ENCODE measurements at regions not wholly inside any gene's neighbourhood (a gene's known extent, or its start where the extent isn't known, plus 50 kb on each side); places are given as distances from the start of the nearest gene placed in this dataset.

DNA sequence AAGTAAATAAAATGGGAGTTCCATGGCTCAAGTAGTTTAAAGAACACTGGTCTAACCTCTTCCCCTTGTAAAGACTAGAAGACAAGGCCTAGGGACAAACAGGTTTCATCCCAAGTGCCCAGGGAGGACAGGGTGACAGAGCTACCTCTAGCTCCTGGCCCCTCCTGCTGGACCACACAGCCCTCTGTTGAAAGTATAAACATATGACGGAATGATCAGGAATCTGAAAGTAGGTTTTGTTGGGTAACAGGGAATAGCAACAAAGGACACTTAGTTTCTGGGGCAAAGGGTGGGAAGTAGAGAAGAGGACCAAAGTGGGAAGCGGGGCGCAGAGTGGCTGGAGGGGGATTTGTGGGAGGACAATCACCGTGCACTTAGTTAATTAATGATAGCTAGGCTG, 67.0 kb upstream of the DAB2IP start:
- H3K4me3 ChIP-seq (ENCODE audit: low read depth in 1 of 2, low read length in 2 of 2) = no peak overlapping the region
- peaks cover 3 to 5% of the 10 kb centered on the region in 2 donors for H3K27me3 ChIP-seq (ENCODE audit: control insufficient read depth in 1 of 2, insufficient read depth in 2 of 2, low read length in 2 of 2)
- H3K9ac ChIP-seq (ENCODE audit: low read depth in 1 of 2, low read length in 2 of 2) = no peak overlapping the region
- H3K27ac ChIP-seq (ENCODE audit: low read depth, low read length) = no peak overlapping the region
- H3K4me1 ChIP-seq (ENCODE audit: control insufficient read depth in 1 of 2, insufficient read depth in 2 of 2, low read length in 2 of 2) = no peaks in the 10 kb centered on the region
- no peaks in the 10 kb centered on the region for H3K9me3 ChIP-seq (ENCODE audit: control insufficient read depth in 1 of 2, low read length in 2 of 2)
- H3K36me3 ChIP-seq (ENCODE audit: control insufficient read depth in 1 of 2, insufficient read depth in 2 of 2, low read length in 2 of 2) = no peaks in the 10 kb centered on the region

DNA sequence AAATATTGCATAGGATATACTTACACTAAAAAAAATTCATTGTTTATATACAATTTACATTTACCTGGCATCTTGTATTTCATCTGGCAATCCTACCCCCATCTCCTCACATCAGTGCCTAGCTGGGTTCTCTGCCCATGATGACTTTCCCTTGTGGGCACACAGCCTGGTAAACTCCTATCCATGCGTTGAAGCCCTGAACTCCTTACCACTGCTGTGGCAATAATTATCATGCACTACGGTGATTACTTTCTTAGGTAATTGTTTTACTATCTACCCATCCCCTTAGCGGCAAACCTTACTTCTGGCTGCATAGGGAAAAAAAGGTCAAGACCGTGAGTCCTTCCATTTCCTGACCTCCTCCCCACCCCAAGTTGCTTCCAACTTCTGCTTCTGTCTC, 63.6 kb upstream of the DAB2IP start:
- Histone ChIP-seq H3K9ac (ENCODE audit: low read depth in 1 of 2, low read length in 2 of 2) (no peak overlapping the region), H3K27me3 (ENCODE audit: control insufficient read depth in 1 of 2, insufficient read depth in 2 of 2, low read length in 2 of 2) (peaks cover 0 to 4% of the 10 kb centered on the region in 2 donors), H3K27ac (ENCODE audit: low read depth, low read length) (no peak overlapping the region), H3K9me3 (ENCODE audit: control insufficient read depth in 1 of 2, low read length in 2 of 2) (no peaks in the 10 kb centered on the region), H3K4me1 (ENCODE audit: control insufficient read depth in 1 of 2, insufficient read depth in 2 of 2, low read length in 2 of 2) (no peaks in the 10 kb centered on the region), H3K4me3 (ENCODE audit: low read depth in 1 of 2, low read length in 2 of 2) (no peak overlapping the region), H3K36me3 (ENCODE audit: control insufficient read depth in 1 of 2, insufficient read depth in 2 of 2, low read length in 2 of 2) (no peaks in the 10 kb centered on the region)

DNA sequence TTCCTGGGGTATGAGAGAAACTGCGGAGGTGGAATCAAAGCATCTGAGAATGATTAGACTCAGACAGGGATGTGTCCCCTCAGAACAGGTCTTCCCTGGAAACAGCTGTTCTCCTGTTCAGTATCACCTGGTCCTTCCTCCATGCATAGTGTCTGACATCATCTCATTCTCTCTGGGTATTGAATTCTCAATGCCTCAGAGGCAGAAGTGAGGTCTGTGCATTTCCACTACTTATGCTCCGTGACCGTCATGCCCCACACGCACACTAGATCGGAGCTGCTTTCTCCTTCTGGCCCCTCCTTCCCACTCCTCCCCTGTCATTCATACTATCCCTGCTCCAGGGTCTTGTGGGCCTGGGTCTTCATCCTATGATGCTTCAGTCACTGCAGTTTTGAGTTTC, 61.4 kb upstream of the DAB2IP start:
- no peaks in the 10 kb centered on the region for H3K36me3 ChIP-seq (ENCODE audit: control insufficient read depth in 1 of 2, insufficient read depth in 2 of 2, low read length in 2 of 2)

DNA sequence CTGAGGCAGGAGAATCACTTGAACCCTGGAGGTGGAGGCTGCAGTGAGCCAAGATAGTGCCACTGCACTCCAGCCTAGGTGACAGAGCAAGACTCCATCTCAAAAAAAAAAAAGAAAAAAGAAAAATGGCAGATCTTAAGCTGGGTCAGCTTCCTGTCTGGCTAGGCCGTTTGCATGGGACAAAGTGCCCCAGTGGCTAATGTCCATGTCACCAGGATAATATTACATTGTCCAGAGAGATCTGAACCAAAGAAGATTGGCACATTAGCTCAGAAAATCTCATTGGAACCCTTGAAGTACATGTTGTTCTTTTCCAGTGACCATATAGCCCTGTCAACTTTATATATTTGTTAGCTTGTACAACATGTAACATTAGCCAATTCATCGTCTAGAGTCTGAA, 59.2 kb upstream of the DAB2IP start:
- H3K27me3 ChIP-seq (ENCODE audit: control insufficient read depth in 1 of 2, insufficient read depth in 2 of 2, low read length in 2 of 2) = peaks cover 0 to 4% of the 10 kb centered on the region in 2 donors
- no peak overlapping the region for H3K9ac ChIP-seq (ENCODE audit: low read depth in 1 of 2, low read length in 2 of 2)
- no peak overlapping the region for H3K27ac ChIP-seq (ENCODE audit: low read depth, low read length)
- peaks cover 2 to 3% of the 10 kb centered on the region in 2 donors for H3K9me3 ChIP-seq (ENCODE audit: control insufficient read depth in 1 of 2, low read length in 2 of 2)
- H3K4me3 ChIP-seq (ENCODE audit: low read depth in 1 of 2, low read length in 2 of 2) = no peak overlapping the region
- no peaks in the 10 kb centered on the region for H3K4me1 ChIP-seq (ENCODE audit: control insufficient read depth in 1 of 2, insufficient read depth in 2 of 2, low read length in 2 of 2)
- H3K36me3 ChIP-seq (ENCODE audit: control insufficient read depth in 1 of 2, insufficient read depth in 2 of 2, low read length in 2 of 2) = no peaks in the 10 kb centered on the region

More for the DNA sequence above, 61.4 kb upstream of the DAB2IP start:
- H3K9me3 ChIP-seq (ENCODE audit: control insufficient read depth in 1 of 2, low read length in 2 of 2) = no peaks in the 10 kb centered on the region
- H3K4me1 ChIP-seq (ENCODE audit: control insufficient read depth in 1 of 2, insufficient read depth in 2 of 2, low read length in 2 of 2) = no peaks in the 10 kb centered on the region
- H3K27me3 ChIP-seq (ENCODE audit: control insufficient read depth in 1 of 2, insufficient read depth in 2 of 2, low read length in 2 of 2) = peaks cover 0 to 4% of the 10 kb centered on the region in 2 donors
- H3K9ac ChIP-seq (ENCODE audit: low read depth in 1 of 2, low read length in 2 of 2) = no peak overlapping the region
- no peak overlapping the region for H3K4me3 ChIP-seq (ENCODE audit: low read depth in 1 of 2, low read length in 2 of 2)
- H3K27ac ChIP-seq (ENCODE audit: low read depth, low read length) = no peak overlapping the region

DNA sequence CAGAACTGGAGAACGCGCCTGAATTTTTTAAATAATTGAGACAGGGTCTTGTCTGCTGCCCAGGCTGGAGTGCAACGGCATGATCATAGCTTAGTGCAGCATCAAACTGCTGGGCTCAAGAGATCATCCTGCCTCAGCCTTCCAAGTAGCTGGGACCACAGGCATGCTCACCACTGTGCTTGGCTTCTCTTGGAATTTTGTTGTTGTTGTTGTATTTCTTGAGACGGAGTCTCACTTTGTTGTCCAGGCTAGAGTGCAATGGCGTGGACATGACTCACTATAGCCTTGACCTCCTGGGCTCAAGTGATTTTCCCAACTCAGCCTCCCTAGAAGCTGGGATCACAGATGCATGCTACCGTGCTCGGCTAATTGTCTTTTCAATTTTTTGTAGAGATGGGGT, 58.4 kb upstream of the DAB2IP start:
- Histone ChIP-seq H3K27ac (ENCODE audit: low read depth, low read length) (no peak overlapping the region), H3K4me1 (ENCODE audit: control insufficient read depth in 1 of 2, insufficient read depth in 2 of 2, low read length in 2 of 2) (no peaks in the 10 kb centered on the region), H3K4me3 (ENCODE audit: low read depth in 1 of 2, low read length in 2 of 2) (no peak overlapping the region), H3K36me3 (ENCODE audit: control insufficient read depth in 1 of 2, insufficient read depth in 2 of 2, low read length in 2 of 2) (no peaks in the 10 kb centered on the region), H3K9me3 (ENCODE audit: control insufficient read depth in 1 of 2, low read length in 2 of 2) (peaks cover 4 to 5% of the 10 kb centered on the region in 2 donors), H3K9ac (ENCODE audit: low read depth in 1 of 2, low read length in 2 of 2) (no peak overlapping the region), H3K27me3 (ENCODE audit: control insufficient read depth in 1 of 2, insufficient read depth in 2 of 2, low read length in 2 of 2) (peaks cover 0 to 4% of the 10 kb centered on the region in 2 donors)

DNA sequence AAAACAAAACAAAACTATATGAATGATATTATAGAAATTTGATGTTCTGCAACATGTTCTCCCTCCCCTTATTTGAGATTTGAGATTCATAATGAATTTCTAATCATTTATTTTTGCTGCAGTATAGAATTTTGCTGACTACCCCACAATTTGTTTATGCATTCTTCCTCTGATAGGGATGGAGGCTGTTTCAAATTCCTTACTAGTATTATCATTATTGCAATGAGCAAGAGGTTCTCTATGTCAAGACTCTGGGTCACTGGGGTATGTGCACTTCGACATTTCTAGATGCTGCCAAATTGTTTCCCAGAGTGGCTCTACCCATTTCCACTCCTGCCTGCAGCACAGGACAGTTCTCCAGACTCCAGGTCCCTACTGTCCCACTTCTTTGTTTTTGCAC, 54.9 kb upstream of the DAB2IP start:
- Histone ChIP-seq H3K4me3 (ENCODE audit: low read depth in 1 of 2, low read length in 2 of 2) (no peak overlapping the region), H3K27ac (ENCODE audit: low read depth, low read length) (no peak overlapping the region), H3K9ac (ENCODE audit: low read depth in 1 of 2, low read length in 2 of 2) (no peak overlapping the region), H3K36me3 (ENCODE audit: control insufficient read depth in 1 of 2, insufficient read depth in 2 of 2, low read length in 2 of 2) (no peaks in the 10 kb centered on the region), H3K27me3 (ENCODE audit: control insufficient read depth in 1 of 2, insufficient read depth in 2 of 2, low read length in 2 of 2) (peaks cover 19 to 21% of the 10 kb centered on the region in 2 donors), H3K4me1 (ENCODE audit: control insufficient read depth in 1 of 2, insufficient read depth in 2 of 2, low read length in 2 of 2) (peaks cover 10 to 18% of the 10 kb centered on the region in 2 donors), H3K9me3 (ENCODE audit: control insufficient read depth in 1 of 2, low read length in 2 of 2) (peaks cover 4 to 5% of the 10 kb centered on the region in 2 donors)

DNA sequence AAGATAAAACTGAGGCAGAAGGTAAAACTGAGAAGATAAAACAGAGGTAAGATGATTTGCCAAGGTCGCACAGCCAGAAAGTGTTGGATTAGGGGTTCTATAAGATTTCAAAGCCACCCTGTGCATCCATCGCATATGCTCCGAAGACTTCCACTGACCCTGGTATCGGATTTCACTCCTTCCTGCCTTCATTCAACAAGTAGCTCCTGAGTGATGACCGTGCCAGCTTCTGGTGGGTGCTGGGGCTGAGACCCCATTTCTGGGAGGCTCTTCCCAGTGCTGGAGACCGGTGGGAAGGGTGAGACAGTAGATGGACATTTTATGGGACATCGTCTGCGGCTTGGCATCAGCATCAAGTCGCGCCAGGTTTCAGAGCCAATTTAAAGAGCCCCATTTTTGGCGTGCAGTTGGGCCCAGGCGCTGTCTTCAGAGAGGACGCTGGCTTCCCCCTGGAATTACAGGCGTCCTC, 53.7 kb upstream of the DAB2IP start:
- no peak overlapping the region for H3K27ac ChIP-seq (ENCODE audit: low read depth, low read length)
- H3K27me3 ChIP-seq (ENCODE audit: control insufficient read depth in 1 of 2, insufficient read depth in 2 of 2, low read length in 2 of 2) = peaks cover 19 to 21% of the 10 kb centered on the region in 2 donors
- H3K4me3 ChIP-seq (ENCODE audit: low read depth in 1 of 2, low read length in 2 of 2) = no peak overlapping the region
- no peaks in the 10 kb centered on the region for H3K36me3 ChIP-seq (ENCODE audit: control insufficient read depth in 1 of 2, insufficient read depth in 2 of 2, low read length in 2 of 2)
- H3K9me3 ChIP-seq (ENCODE audit: control insufficient read depth in 1 of 2, low read length in 2 of 2) = peaks cover 4 to 5% of the 10 kb centered on the region in 2 donors
- H3K4me1 ChIP-seq (ENCODE audit: control insufficient read depth in 1 of 2, insufficient read depth in 2 of 2, low read length in 2 of 2) = peaks cover 10 to 18% of the 10 kb centered on the region in 2 donors
- H3K9ac ChIP-seq (ENCODE audit: low read depth in 1 of 2, low read length in 2 of 2) = no peak overlapping the region

DNA sequence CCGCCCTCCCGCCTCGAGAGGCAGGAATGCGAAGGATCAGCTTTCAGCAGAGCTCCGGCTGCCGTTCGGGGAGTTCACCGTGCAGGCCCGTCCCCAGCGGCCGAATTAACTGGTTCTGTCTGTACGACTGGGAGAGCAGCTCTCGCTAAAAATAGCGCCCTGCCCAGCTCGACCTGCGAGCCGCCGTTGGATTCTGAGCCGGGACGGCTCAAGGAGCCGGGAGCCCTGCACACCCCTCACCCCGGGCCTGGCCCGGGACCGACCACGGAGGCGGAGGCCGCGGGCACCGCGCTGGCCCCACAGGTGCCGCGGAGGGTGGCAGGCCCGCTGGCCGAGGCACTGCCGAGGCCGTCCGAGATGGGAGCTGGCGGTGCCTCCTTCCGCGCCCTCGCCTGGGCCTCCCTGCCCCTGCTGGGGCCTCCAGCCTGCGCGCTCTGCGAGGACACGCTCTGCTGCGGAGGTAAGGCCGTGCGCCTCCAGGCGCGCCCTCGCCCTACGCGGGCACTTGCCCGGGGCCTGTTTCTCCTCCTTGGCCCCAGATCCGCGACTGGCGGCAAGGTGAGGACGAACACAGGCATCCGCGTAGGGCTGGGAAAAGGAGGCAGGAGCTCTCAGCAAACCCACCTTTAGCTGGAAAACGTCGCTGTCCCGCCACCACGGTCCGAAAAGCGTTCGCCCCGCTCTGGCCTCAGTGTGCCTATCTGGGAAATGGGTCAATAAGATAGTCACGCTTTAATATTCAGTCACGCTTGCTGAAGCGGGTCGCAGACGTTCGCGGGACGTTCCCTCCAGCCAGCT, 53.1 kb upstream of the DAB2IP start:
- H3K36me3 ChIP-seq (ENCODE audit: control insufficient read depth in 1 of 2, insufficient read depth in 2 of 2, low read length in 2 of 2) = no peaks in the 10 kb centered on the region
- H3K27ac ChIP-seq (ENCODE audit: low read depth, low read length) = peak overlapping the region; percentile 67
- H3K9me3 ChIP-seq (ENCODE audit: control insufficient read depth in 1 of 2, low read length in 2 of 2) = peaks cover 4 to 5% of the 10 kb centered on the region in 2 donors
- H3K27me3 ChIP-seq (ENCODE audit: control insufficient read depth in 1 of 2, insufficient read depth in 2 of 2, low read length in 2 of 2) = peaks cover 19 to 21% of the 10 kb centered on the region in 2 donors
- H3K4me1 ChIP-seq (ENCODE audit: control insufficient read depth in 1 of 2, insufficient read depth in 2 of 2, low read length in 2 of 2) = peaks cover 10 to 18% of the 10 kb centered on the region in 2 donors
- H3K9ac ChIP-seq (ENCODE audit: low read depth in 1 of 2, low read length in 2 of 2) = peak overlapping the region in 1 of 2 donors; percentile 60
- peak overlapping the region; percentile 51 to 54 for H3K4me3 ChIP-seq (ENCODE audit: low read depth in 1 of 2, low read length in 2 of 2)

DNA sequence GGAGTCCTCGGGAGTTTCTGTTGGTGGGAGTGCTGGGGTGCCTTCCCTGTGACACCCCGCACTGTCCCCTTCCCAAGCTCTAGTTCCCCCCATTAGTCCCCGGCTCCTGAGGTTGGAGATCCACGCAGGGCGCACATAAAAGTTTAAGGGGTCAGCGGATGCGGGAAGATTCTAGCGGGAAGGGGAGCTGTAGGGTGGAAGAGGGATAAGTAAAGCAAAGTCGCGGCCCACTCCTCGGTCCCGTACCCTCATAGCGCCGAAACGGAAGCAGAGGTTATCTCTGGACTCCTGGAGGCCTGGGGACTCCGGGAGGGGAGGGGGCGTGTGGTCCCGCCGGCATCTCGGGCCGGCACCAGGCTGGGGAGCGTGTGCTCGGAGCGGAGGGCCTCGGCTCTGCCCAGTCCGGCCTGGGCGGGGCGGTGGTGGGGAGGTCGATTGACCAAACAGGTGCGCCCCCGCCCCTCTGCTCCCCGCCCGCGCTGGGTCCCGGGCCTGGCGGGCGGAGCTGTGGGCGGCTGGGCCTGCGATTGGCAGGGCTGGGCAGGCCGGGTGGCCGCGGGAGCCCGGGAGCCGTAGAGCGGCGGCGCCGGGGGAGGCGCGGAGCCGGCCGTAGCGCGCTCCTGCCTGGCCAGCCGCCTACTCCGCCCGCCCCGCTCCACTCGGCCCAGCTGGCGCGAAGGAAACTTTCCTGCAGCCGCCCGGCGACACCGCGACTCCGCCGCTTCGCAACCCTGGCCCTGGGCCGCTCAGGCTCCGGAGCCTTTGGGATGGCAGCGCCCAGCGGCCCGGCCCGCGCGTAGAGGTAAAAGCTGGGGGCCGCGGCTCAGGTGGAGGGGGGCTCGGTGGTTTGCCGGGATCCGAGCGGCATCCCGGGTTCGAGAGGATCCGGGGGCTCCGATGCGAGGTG, 52.2 kb upstream of the DAB2IP start:
- Histone ChIP-seq H3K27me3 (ENCODE audit: control insufficient read depth in 1 of 2, insufficient read depth in 2 of 2, low read length in 2 of 2) (peaks cover 19 to 21% of the 10 kb centered on the region in 2 donors), H3K27ac (ENCODE audit: low read depth, low read length) (no peak overlapping the region), H3K9ac (ENCODE audit: low read depth in 1 of 2, low read length in 2 of 2) (peak overlapping the region in 1 of 2 donors; percentile 60), H3K36me3 (ENCODE audit: control insufficient read depth in 1 of 2, insufficient read depth in 2 of 2, low read length in 2 of 2) (no peaks in the 10 kb centered on the region), H3K4me1 (ENCODE audit: control insufficient read depth in 1 of 2, insufficient read depth in 2 of 2, low read length in 2 of 2) (peaks cover 10 to 21% of the 10 kb centered on the region in 2 donors), H3K9me3 (ENCODE audit: control insufficient read depth in 1 of 2, low read length in 2 of 2) (peaks cover 4 to 5% of the 10 kb centered on the region in 2 donors), H3K4me3 (ENCODE audit: low read depth in 1 of 2, low read length in 2 of 2) (peak overlapping the region; percentile 51 to 60)

Measured in duodenal mucosa (tissue), 2 donors.